GM12878 (cell line): ENCODE measurements at regions not wholly inside any gene's neighbourhood (a gene's known extent, or its start where the extent isn't known, plus 50 kb on each side); places are given as distances from the start of the nearest gene placed in this dataset.

ENCODE experiments used
- BCLAF1 ChIP-seq: fragments of 450-650 bp; IDR thresholded peaks from 2 replicates; pipeline ENCODE4 v1.6.1; 2017; ENCODE audit warnings: antibody characterized with exemption, mild to moderate bottlenecking, moderate library complexity
- E2F4 ChIP-seq: IDR thresholded peaks from 2 replicates; pipeline ENCODE4 v1.6.1; 2012; ENCODE audit warnings: low read depth, low read length, improper control_type of control experiment
- JUND ChIP-seq: IDR thresholded peaks from 2 replicates; pipeline ENCODE4 v1.6.1; 2012; ENCODE audit warnings: low read depth, mild to moderate bottlenecking, low read length, improper control_type of control experiment, moderate library complexity
- RAD51 ChIP-seq: fragments of 450-650 bp; IDR thresholded peaks from 2 replicates; pipeline ENCODE4 v1.6.1; 2016; ENCODE audit warnings: moderate library complexity, mild to moderate bottlenecking, inconsistent platforms
- RBBP5 ChIP-seq: fragments of 200-600 bp; sonication (generic); conservative IDR thresholded peaks from 2 replicates; pipeline ENCODE4 v1.6.1; 2016
- RFX5 ChIP-seq: IDR thresholded peaks from 2 replicates; pipeline ENCODE4 v1.6.1; 2011; ENCODE audit warnings: low read depth, low read length, improper control_type of control experiment
- SREBF1 ChIP-seq: IDR thresholded peaks from 2 replicates; pipeline ENCODE4 v1.6.1; 2012; ENCODE audit warnings: mild to moderate bottlenecking, low read length
- SUPT20H ChIP-seq: IDR thresholded peaks from 2 replicates; pipeline ENCODE4 v1.6.1; 2011; ENCODE audit warnings: low read depth, mild to moderate bottlenecking, low read length, moderate library complexity, borderline replicate concordance; ENCODE audit not compliant: control insufficient read depth
- ZNF384 ChIP-seq: IDR thresholded peaks from 2 replicates; pipeline ENCODE4 v1.6.1; 2012; ENCODE audit warnings: low read depth, mild to moderate bottlenecking, low read length, improper control_type of control experiment, borderline replicate concordance
- TF ChIP-seq, protein P1 (sequence below), 3 experiments: IDR thresholded peaks in 2 of 3; conservative IDR thresholded peaks in 1 of 3; 2 replicates each; pipeline ENCODE4 v1.5.1; 2011; ENCODE audit warnings: low read depth in 3 of 3, low read length in 3 of 3, mild to moderate bottlenecking in 3 of 3, control low read depth in 2 of 3, moderate library complexity in 2 of 3, inconsistent platforms in 1 of 3, mixed read lengths in 1 of 3; ENCODE audit not compliant: control insufficient read depth in 2 of 3, insufficient read depth in 1 of 3; ENCODE audit errors: extremely low read depth in 1 of 3
- TF ChIP-seq, protein P2 (sequence below): fragments of 450-650 bp; IDR thresholded peaks from 2 replicates; pipeline ENCODE4 v1.6.1; 2017; ENCODE audit warnings: mild to moderate bottlenecking

DNA sequence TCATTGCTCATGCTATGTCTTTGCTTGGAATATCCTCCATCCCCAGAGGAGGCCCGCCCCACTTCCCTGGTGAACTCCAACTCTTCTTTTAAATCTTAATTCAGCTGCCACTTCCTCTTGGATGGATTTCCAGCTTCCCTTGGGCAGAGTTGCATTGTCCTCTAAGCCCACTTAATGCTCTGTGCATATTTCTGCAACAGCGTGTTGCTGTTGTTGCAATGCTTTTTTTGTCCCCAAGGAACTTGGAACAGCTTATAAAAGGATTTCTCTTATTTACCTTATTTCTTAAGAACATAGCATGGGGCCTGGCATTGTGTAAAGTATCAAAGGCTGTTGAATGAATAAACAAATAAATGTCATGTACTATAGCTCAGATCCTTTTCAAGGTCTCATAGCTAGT is 507.4 kb downstream of the METTL15 start:
- TF ChIP-seq JUND (no peak), RAD51 (no peak), RBBP5 (no peak), RFX5 (no peak), ZNF384 (no peak), E2F4 (no peak), BCLAF1 (no peak), SUPT20H (no peak), SREBF1 (no peak)
- TF ChIP-seq, protein P1, sequence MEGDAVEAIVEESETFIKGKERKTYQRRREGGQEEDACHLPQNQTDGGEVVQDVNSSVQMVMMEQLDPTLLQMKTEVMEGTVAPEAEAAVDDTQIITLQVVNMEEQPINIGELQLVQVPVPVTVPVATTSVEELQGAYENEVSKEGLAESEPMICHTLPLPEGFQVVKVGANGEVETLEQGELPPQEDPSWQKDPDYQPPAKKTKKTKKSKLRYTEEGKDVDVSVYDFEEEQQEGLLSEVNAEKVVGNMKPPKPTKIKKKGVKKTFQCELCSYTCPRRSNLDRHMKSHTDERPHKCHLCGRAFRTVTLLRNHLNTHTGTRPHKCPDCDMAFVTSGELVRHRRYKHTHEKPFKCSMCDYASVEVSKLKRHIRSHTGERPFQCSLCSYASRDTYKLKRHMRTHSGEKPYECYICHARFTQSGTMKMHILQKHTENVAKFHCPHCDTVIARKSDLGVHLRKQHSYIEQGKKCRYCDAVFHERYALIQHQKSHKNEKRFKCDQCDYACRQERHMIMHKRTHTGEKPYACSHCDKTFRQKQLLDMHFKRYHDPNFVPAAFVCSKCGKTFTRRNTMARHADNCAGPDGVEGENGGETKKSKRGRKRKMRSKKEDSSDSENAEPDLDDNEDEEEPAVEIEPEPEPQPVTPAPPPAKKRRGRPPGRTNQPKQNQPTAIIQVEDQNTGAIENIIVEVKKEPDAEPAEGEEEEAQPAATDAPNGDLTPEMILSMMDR (IDR thresholded peaks at IDR 0.05 in 2 of 3, conservative IDR thresholded peaks at IDR 0.05 in 1 of 3; ENCODE audit: control insufficient read depth in 2 of 3, extremely low read depth in 1 of 3, insufficient read depth in 1 of 3, low read depth in 3 of 3, low read length in 3 of 3) = no peak
- TF ChIP-seq, protein P2, sequence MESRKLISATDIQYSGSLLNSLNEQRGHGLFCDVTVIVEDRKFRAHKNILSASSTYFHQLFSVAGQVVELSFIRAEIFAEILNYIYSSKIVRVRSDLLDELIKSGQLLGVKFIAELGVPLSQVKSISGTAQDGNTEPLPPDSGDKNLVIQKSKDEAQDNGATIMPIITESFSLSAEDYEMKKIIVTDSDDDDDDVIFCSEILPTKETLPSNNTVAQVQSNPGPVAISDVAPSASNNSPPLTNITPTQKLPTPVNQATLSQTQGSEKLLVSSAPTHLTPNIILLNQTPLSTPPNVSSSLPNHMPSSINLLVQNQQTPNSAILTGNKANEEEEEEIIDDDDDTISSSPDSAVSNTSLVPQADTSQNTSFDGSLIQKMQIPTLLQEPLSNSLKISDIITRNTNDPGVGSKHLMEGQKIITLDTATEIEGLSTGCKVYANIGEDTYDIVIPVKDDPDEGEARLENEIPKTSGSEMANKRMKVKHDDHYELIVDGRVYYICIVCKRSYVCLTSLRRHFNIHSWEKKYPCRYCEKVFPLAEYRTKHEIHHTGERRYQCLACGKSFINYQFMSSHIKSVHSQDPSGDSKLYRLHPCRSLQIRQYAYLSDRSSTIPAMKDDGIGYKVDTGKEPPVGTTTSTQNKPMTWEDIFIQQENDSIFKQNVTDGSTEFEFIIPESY = no peak
